HG03378 (cell line): ENCODE measurements at regions not wholly inside any gene's neighbourhood (a gene's known extent, or its start where the extent isn't known, plus 50 kb on each side); places are given as distances from the start of the nearest gene placed in this dataset.
"Not testable (repeated sequence)": the region's sequence is repeated elsewhere in the genome, so short reads cannot be mapped to it uniquely, and the experiment has no call there.

Source experiments
- ATAC-seq: cut with Tn5 transposase; IDR thresholded peaks from one replicate; pipeline ENCODE4 v1.9.1; 2021; ENCODE audit warnings: mild to moderate bottlenecking, moderate library complexity; ENCODE audit not compliant: unreplicated experiment

- no peak for ATAC-seq
These were observed 525.4 kb upstream of the TLE4 start for GRCh38 chr9:79046401-79046800.

GRCh38 chr9:79049371-79049770, 522.4 kb upstream of the TLE4 start:
- ATAC-seq, result no peak

DNA sequence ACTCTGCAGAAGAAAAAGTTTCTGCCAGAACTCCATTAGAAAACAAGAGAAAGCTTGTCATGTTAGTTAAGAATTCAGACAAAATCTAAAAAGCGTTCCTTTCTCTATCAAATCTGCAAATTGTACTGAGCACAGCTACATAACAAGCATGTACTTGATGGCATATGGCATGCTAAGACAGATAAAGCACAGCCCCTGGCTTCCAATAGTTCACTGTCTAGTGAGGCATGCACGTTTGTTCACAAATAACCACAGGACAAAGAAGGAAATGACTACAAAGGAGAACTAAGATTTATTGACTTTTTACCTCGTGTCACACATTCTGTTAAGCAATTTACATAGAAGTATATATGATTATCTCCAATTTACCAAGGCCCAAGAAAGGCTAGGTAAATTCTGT, 518.2 kb upstream of the TLE4 start:
- ATAC-seq, result no peak

- no peak for ATAC-seq
These were observed 517.3 kb upstream of the TLE4 start for GRCh38 chr9:79054500-79054899.

DNA sequence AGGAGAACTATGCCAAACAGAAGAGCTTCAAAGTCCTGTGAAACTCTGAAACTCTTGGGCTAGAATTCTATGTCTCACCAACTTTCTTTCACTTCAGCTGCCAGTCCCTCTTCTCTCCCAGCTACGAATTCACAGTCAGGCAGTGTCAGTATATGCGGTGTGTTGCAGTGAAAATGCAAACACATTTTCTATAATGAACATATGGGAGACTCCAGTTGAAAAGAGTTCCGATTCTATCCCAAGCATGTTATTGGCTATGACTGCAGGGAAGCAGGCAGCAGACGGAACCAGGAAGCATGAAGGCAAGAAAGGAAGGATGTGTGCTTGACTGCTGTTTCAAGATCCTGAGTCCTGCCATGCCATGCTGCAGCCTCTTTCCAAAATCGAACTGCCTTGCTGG, 515.7 kb upstream of the TLE4 start:
- no peak for ATAC-seq

- no peak for ATAC-seq
These were observed 514.2 kb upstream of the TLE4 start for GRCh38 chr9:79057576-79057975.

GRCh38 chr9:79060766-79061165, 511.0 kb upstream of the TLE4 start:
- no peak for ATAC-seq

DNA sequence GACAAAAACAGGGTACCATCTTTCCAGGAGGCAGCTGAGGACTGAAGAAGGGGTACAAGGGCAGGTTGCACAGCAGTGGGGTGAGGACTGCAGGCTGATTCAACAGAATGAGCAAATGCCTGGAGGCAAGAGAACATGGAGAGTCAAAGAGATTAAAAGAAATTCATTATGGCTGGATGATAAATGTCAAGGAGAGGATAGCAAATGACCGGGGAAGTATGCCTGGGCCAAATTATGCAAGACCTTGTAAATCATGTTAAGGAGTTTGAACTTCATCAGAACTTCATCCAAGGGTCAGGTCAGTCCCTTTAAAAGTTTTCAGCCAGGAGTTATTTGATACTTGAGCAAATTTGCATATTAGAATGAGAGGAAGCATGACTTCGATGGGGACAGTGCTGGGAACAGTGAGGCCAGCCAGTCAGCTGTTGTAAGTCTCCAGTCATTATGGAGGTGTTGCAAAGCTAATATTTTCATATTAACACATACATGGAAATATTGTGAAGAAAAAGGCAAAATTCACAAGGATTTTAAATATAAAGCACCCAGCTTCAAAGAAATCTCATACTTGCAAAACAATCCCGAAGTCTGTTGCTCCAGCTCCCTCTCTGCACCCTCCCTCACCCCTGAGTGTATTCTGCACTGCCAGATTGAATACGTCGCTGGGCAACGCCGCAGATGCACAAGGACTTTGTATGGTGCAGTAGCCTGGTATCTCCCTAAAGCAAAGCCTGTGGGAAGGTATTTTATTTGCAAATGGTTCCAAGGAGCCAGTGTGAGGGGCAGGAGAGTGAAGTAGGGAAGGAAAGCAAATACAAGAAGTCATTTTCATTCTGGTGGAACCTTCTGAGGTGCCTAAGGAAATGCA, 509.8 kb upstream of the TLE4 start:
- ATAC-seq, result no peak

DNA sequence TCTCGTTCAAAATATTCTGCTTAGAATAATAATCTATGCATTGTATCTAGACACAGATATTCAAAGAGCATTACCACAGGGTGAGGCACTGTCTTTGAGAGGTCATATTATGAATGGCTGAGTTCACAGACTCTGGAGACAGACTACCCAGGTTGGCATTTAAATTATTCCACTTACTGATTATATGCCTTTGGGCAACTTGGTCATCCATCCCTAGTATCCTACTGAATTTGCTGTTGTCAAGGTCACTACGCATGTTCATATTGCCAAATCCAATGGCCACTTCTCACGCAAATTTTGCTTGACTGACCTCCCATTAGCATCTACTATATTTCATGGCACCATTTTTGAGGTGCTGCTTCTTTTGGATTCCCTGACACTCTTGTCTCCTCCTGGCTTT, 498.6 kb upstream of the TLE4 start:
- no peak for ATAC-seq

GRCh38 chr9:79080536-79080935, 491.2 kb upstream of the TLE4 start:
- ATAC-seq, result no peak

- ATAC-seq, result no peak
These were observed 488.1 kb upstream of the TLE4 start for GRCh38 chr9:79083621-79084020.

DNA sequence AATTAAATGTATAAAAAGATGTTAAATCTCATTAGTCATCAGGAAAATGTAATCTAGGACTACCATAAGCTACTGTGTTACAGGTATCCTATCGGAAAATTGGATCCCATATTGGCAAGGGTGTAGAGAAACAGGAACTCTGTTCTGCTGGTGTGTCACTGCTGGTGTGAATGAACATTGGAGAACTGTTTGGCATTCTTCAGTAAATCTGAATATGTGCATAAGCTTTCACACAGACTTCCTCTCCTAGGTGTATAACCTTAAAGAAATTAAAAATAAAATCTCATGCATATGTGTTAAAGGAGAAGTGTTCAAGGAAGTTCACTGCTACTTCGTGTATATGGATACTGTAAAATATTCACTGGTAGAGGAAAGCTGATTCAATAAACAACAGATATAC, 484.6 kb upstream of the TLE4 start:
- no peak for ATAC-seq

GRCh38 chr9:79089054-79089560, 482.7 kb upstream of the TLE4 start:
- ATAC-seq, result no peak

DNA sequence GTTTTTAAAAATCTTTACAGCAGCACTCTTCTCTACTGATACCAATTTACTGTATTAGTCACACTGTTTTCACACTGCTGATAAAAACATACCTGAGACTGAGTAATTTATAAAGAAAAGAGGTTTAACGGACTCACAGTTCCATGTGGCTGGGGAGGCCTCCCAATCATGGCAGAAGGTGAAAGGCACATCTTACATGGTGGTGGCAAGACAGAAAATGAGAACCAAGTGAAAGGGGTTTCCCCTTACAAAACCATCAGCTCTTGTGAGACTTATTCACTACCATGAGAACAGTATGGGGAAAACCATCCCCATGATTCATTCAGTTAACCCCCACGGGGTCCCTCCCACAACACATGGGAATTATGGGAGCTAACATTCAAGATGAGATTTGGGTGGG, 481.9 kb upstream of the TLE4 start:
- not testable (repeated sequence) for ATAC-seq

- ATAC-seq, result not testable (repeated sequence)
These were observed 468.5 kb upstream of the TLE4 start for GRCh38 chr9:79103257-79103656.

- ATAC-seq, result no peak
These were observed 467.5 kb upstream of the TLE4 start for GRCh38 chr9:79104216-79104615.

DNA sequence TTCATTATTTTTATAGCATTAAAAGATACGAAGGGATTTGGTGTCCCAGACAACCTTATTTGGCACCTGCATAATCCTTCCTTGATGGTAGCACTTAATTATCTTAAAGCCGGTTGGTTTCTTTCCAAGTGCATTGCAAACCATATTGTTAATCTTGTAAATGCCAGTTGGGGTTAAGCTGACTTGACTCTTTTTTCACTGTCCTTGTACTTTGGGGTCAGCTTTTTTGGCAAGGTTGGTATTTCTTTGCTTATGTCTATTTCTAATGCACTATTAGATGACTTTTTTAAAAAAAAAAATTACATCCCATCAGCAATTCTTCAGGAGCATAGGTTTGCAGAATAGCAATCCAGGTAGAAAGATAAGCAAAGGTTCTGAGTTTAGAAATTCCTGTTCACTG, 466.8 kb upstream of the TLE4 start:
- ATAC-seq, result no peak

- no peak for ATAC-seq
These were observed 463.7 kb upstream of the TLE4 start for GRCh38 chr9:79107911-79108676.

DNA sequence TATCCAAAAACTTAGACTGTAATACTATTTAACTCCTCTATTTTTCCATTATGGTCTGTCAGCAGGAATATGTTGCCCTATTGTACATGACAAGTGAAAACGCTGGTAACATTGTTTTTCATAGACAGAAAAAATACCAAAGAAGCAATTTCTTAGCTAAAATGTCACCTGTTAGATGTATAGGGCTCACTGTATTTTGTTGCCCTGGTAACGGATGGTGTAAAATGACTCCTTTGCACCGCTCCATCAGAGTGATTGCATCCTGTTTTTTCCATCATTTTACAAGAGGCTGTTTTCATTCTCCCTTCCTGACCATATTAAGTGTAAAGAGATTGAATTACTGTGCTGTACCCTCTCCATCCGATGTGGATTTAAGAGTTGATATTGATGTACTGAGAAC, 460.1 kb upstream of the TLE4 start:
- ATAC-seq, result no peak

GRCh38 chr9:79115176-79115575, 456.6 kb upstream of the TLE4 start:
- ATAC-seq, result no peak

DNA sequence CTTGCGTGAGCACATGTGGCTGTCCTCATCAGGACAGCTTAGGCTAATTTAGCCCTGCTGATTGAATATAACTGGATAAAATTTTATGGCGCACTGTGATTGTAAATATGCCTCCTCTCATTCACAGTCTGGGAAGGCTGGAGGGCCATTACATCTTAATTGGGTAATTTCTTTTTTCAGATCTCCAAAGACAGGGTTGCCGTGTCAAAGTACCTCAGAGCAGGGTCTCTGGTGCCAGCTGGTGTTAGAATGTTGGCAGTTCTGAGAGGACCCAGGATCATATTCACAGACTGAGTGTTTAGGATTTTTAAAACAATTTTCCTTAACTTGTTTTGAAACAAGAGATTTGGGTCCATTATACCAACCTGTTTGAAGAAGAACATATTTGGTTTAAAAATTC, 455.7 kb upstream of the TLE4 start:
- ATAC-seq, result no peak

- no peak for ATAC-seq
These were observed 455.1 kb upstream of the TLE4 start for GRCh38 chr9:79116709-79117108.
